Karpas-422 (cell line): ENCODE measurements at regions not wholly inside any gene's neighbourhood (a gene's known extent, or its start where the extent isn't known, plus 50 kb on each side); places are given as distances from the start of the nearest gene placed in this dataset.

Experiments used
- DNase-seq: peaks from one replicate; pipeline ENCODE4 v3.0.0-alpha.2; 2015
- H2AFZ ChIP-seq: fragments of 200-600 bp; sonication (generic); 2 replicates; pipeline ENCODE4 v1.6.1; 2014; ENCODE audit warnings: antibody characterized with exemption, low read length, mixed read lengths
- H3K27ac ChIP-seq: fragments of 200-600 bp; sonication (generic); 2 replicates; pipeline ENCODE4 v1.5.1; 2014; ENCODE audit warnings: mild to moderate bottlenecking, low read length, moderate library complexity
- H3K27me3 ChIP-seq: fragments of 200-600 bp; sonication (generic); 2 replicates; pipeline ENCODE4 v1.6.1; 2014; ENCODE audit warnings: low read length, mixed read lengths
- H3K36me3 ChIP-seq: fragments of 200-600 bp; sonication (generic); 2 replicates; pipeline ENCODE4 v1.6.1; 2014; ENCODE audit warnings: low read length, mixed read lengths; ENCODE audit not compliant: insufficient read depth
- H3K4me1 ChIP-seq: fragments of 200-600 bp; sonication (generic); 2 replicates; pipeline ENCODE4 v1.6.1; 2014; ENCODE audit warnings: mild to moderate bottlenecking, low read length, mixed read lengths
- H3K4me2 ChIP-seq: fragments of 200-600 bp; sonication (generic); 2 replicates; pipeline ENCODE4 v1.6.1; 2014; ENCODE audit warnings: low read length, low read depth, mild to moderate bottlenecking; ENCODE audit not compliant: poor library complexity, severe bottlenecking
- H3K4me3 ChIP-seq: fragments of 200-600 bp; sonication (generic); 2 replicates; pipeline ENCODE4 v1.5.1; 2014; ENCODE audit warnings: mild to moderate bottlenecking, antibody characterized with exemption, low read length, mixed read lengths
- H3K79me2 ChIP-seq: fragments of 200-600 bp; sonication (generic); 2 replicates; pipeline ENCODE4 v1.6.1; 2014; ENCODE audit warnings: mild to moderate bottlenecking, low read length, mixed read lengths
- H3K9ac ChIP-seq: fragments of 200-600 bp; sonication (generic); 2 replicates; pipeline ENCODE4 v1.6.0; 2014; ENCODE audit warnings: low read length
- H3K9me2 ChIP-seq: fragments of 200-600 bp; sonication (generic), shearing (Covaris generic); replicated peaks from 2 replicates; pipeline ENCODE4 v1.6.0; 2014; ENCODE audit warnings: mild to moderate bottlenecking, low read length, moderate library complexity; ENCODE audit not compliant: insufficient read depth
- H3K9me3 ChIP-seq: fragments of 300-700, 200-600 bp; sonication (generic); 2 replicates; pipeline ENCODE4 v1.6.1; 2014; ENCODE audit warnings: low read length, mixed read lengths
- H4K20me1 ChIP-seq: fragments of 200-600 bp; sonication (generic); 2 replicates; pipeline ENCODE4 v1.6.1; 2014; ENCODE audit warnings: mild to moderate bottlenecking, antibody characterized with exemption, low read length, low read depth; ENCODE audit not compliant: insufficient read depth

DNA sequence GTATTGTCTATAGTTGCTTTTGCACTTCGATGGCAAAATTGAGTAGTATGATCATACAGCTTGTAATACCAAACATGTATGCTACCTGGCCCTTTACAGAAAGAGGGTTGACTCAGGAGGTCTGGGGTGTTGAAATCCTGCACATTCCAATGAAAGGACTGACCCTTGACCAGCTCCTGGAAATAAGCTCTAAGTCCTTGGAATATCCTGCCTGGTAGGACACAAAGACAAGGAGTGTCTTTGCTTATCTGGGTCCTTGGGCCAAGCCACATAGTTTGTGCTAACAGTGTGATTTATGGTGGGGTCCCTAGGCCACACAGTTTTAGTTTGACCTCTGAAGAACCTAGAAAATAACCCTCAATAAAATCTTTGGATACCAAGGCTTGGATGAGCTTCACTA lies 89.3 kb upstream of the FTMT start:
- H3K4me2 ChIP-seq: no peak overlapping the region
- no peak overlapping the region for H3K4me3 ChIP-seq
- no peak overlapping the region for H3K9ac ChIP-seq
- H3K9me3 ChIP-seq: no peaks in the 10 kb centered on the region
- no peak for DNase-seq
- H4K20me1 ChIP-seq: no peaks in the 10 kb centered on the region
- H2AFZ ChIP-seq: no peak overlapping the region
- H3K79me2 ChIP-seq: no peaks in the 10 kb centered on the region
- H3K27me3 ChIP-seq: no peaks in the 10 kb centered on the region
- H3K36me3 ChIP-seq: no peaks in the 10 kb centered on the region
- no peaks in the 10 kb centered on the region for H3K4me1 ChIP-seq
- H3K27ac ChIP-seq: no peak overlapping the region
- no peaks in the 10 kb centered on the region for H3K9me2 ChIP-seq

DNA sequence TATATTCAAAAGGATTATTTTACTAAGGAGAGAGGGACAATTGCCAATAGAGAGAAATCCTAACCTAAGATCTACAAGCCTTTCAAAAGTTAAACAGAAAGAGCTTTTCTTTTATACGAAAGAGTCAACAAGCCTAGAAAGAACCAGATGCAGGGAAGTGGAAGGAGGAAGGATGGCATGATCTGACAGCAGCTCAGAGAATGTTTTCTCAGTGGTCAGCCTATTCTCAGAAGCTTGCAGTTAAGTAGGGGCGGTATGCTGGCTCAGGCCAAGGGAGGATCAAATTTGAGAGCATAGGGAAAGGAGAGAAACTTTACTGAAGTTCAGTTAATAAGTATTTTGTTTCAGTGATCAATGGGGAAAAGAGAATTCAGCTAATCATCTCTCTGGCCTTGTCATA lies 88.0 kb upstream of the FTMT start:
- Histone ChIP-seq H3K9ac (no peak overlapping the region), H3K9me2 (no peaks in the 10 kb centered on the region), H3K27ac (no peak overlapping the region), H3K9me3 (no peaks in the 10 kb centered on the region), H3K36me3 (no peaks in the 10 kb centered on the region), H3K27me3 (no peaks in the 10 kb centered on the region), H2AFZ (no peak overlapping the region), H3K4me3 (no peak overlapping the region), H4K20me1 (no peaks in the 10 kb centered on the region), H3K4me1 (no peaks in the 10 kb centered on the region), H3K79me2 (no peaks in the 10 kb centered on the region), H3K4me2 (no peak overlapping the region)
- no peak for DNase-seq

DNA sequence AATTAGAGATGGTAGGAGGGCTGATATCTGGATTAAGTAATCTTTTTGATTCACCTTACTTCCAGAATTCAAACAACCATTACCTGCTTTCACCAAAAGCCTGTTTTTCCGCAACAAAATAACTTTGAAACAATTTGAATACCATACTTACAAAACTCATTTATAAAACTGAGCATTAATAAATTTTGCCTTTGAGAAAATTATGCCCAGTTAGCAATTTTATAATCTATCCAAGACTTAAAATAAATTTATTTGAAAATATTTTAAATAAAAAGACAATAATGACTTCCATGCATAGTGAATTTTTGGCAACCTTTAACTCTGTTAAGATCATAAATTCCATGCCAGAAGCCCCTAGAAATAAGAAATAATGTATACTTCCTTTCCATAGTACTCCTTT lies 71.3 kb upstream of the FTMT start:
- no peaks in the 10 kb centered on the region for H3K4me1 ChIP-seq
- H3K79me2 ChIP-seq: no peaks in the 10 kb centered on the region
- H3K36me3 ChIP-seq: no peaks in the 10 kb centered on the region
- no peak overlapping the region for H3K27ac ChIP-seq
- no peak for DNase-seq
- H2AFZ ChIP-seq: no peak overlapping the region
- H3K27me3 ChIP-seq: no peaks in the 10 kb centered on the region
- no peak overlapping the region for H3K9ac ChIP-seq
- no peaks in the 10 kb centered on the region for H3K9me2 ChIP-seq
- H3K4me3 ChIP-seq: no peak overlapping the region
- no peaks in the 10 kb centered on the region for H3K9me3 ChIP-seq
- H3K4me2 ChIP-seq: no peak overlapping the region
- no peaks in the 10 kb centered on the region for H4K20me1 ChIP-seq

DNA sequence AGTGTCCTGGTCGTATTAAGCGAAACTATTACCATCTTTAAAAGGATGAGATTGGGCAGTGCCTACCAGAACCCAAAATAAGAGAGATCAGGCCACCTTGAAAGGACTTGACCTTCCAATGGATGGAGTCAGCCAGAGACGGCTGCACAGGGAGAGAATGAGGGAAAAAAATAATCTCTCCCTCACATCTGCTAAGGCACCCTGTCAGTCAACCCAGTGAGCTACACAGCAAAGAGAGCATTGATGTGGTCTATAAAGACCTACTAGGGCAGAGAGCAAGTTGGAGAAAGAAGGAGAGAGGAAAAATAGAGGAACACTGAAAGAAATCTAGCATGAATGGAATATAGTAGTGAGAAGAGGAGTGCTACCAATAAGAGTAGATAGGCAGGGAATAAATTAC lies 68.0 kb upstream of the FTMT start:
- Histone ChIP-seq H3K9me3 (no peaks in the 10 kb centered on the region), H3K4me1 (no peaks in the 10 kb centered on the region), H2AFZ (no peak overlapping the region), H3K79me2 (no peaks in the 10 kb centered on the region), H3K9me2 (no peaks in the 10 kb centered on the region), H3K36me3 (no peaks in the 10 kb centered on the region), H3K27me3 (no peaks in the 10 kb centered on the region), H4K20me1 (no peaks in the 10 kb centered on the region), H3K9ac (no peak overlapping the region), H3K4me3 (no peak overlapping the region), H3K4me2 (no peak overlapping the region), H3K27ac (no peak overlapping the region)
- no peak for DNase-seq

DNA sequence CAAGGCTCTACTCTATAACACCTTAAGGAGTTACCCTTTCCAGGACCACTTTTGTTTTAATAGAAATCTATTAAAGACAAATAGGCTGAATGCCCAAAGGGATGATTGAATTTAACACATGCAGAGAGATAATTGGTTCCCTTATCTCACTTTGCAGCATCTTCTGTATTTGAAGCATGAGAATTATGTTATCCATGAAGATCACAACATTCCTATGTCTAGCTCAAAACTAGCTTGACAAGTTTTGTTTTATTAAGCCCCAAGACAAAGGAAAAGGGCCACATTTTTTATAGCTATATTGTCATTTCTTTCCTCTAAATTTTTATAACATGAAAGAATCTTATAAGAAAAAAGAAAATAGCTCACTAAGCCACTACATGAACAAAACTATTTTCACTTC lies 57.9 kb upstream of the FTMT start:
- Histone ChIP-seq H3K4me3 (no peak overlapping the region), H3K9ac (no peak overlapping the region), H4K20me1 (no peaks in the 10 kb centered on the region), H3K27me3 (no peaks in the 10 kb centered on the region), H3K9me2 (0 out of 2 replicates have a peak, but pooled peaks cover 4% of the 10 kb centered on the region), H3K36me3 (no peaks in the 10 kb centered on the region), H3K9me3 (no peaks in the 10 kb centered on the region), H2AFZ (no peak overlapping the region), H3K27ac (no peak overlapping the region), H3K79me2 (no peaks in the 10 kb centered on the region), H3K4me1 (no peaks in the 10 kb centered on the region), H3K4me2 (no peak overlapping the region)
- no peak for DNase-seq

DNA sequence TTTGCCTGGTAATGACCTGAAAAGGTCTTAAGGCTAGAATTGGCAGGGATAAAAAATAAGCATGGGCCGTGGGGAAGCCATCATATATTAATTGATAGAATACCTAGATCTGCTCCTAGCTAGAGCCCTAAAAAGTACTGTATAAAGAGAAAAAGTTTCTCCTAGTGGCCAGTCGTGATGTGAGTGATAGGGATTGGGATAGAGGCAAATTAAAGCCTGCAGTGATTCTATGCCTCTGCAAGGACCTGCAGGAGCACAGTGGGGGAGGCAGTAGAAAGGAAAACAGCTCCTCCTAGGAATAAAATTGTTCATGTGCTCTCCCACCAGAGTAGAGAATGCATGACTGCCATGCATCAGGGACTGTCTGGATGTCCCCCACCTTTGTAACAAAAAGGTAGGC lies 56.2 kb upstream of the FTMT start:
- Histone ChIP-seq H3K4me2 (no peak overlapping the region), H3K4me3 (no peak overlapping the region), H2AFZ (no peak overlapping the region), H3K9me3 (no peaks in the 10 kb centered on the region), H3K9me2 (0 out of 2 replicates have a peak, but pooled peaks cover 4% of the 10 kb centered on the region), H3K9ac (no peak overlapping the region), H3K27ac (no peak overlapping the region), H3K4me1 (no peaks in the 10 kb centered on the region), H3K27me3 (no peaks in the 10 kb centered on the region), H3K36me3 (no peaks in the 10 kb centered on the region), H3K79me2 (no peaks in the 10 kb centered on the region), H4K20me1 (no peaks in the 10 kb centered on the region)
- DNase-seq: no peak

DNA sequence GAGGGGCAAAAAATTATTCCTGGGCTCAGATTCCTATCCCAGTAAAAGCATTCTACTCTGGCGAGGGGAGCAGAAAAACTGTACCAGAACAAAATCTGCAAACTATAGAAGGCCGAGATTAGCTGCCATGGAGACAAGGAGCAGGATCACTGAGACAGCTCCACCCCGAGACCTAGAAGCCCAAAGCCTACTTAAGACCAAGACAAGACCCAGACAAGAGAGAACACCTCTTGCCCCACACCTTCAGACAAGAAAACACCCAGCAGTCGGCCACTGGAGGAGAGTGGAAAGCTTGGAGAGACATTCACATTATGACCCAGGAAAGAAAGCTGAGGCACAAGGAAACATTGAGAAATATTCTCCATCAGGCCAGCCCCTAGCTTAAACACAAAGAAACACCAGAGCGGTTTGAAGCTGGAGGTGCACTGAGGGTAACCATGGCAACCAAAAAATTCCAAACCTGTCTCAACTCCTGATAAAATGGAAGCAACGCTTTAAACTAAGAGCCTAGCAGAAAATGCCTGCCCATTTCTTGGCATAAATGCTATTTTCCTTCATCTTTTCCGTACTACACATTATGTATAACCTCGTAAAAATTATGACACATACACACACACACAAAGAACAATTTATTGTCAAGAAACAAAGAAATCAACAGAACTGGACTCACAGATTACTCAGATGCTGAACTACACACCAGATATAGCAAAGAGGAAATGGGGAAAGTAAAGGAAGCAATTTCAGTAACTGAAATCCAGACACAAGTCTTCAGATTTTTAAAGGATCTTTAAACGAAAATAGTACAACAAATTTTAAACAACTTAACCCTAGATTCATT lies 53.8 kb upstream of the FTMT start:
- no peaks in the 10 kb centered on the region for H3K36me3 ChIP-seq
- no peaks in the 10 kb centered on the region for H3K9me3 ChIP-seq
- no peak overlapping the region for H3K4me3 ChIP-seq
- no peak overlapping the region for H2AFZ ChIP-seq
- no peak for DNase-seq
- no peaks in the 10 kb centered on the region for H4K20me1 ChIP-seq
- H3K9me2 ChIP-seq: 0 out of 2 replicates have a peak, but pooled peaks cover 4% of the 10 kb centered on the region
- H3K9ac ChIP-seq: no peak overlapping the region
- H3K27me3 ChIP-seq: no peaks in the 10 kb centered on the region
- no peak overlapping the region for H3K4me2 ChIP-seq
- no peaks in the 10 kb centered on the region for H3K4me1 ChIP-seq
- no peak overlapping the region for H3K27ac ChIP-seq
- no peaks in the 10 kb centered on the region for H3K79me2 ChIP-seq
